ENCODE measurements at regions not wholly inside any gene's neighbourhood (a gene's known extent, or its start where the extent isn't known, plus 50 kb on each side); places are given as distances from the start of the nearest gene placed in this dataset.
A peak's percentile ranks its signal among the peaks of the same experiment; 100 is the strongest.

DNA sequence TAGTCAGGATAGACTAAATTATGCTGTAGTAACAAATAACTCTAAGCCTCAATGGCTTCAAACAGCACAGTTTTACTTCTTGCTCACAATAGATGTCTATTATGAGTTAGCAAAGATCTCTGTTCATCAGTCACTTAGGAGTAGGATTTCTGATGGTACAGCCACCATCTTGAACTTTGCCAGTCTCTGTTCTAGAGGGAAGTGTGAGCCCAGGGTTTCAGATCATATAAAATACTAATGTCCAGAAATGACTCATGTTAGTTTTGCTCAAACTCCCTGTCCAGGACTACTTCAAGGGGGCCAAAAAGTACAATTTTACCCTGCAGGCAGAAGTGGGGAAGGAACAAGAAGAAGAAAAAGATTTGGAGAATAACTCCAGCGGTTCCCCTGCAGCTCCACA is 77.1 kb upstream of the LSM6 start:
- intact Hi-C loops (cut with DNase I) = no loop called here
- no peaks in the 10 kb centered on the region for H3K36me3 ChIP-seq
- H3K27ac ChIP-seq = no peak overlapping the region
- no peak overlapping the region for H3K4me3 ChIP-seq (replicated peaks in 1 of 3)
- H3K27me3 ChIP-seq = no peaks in the 10 kb centered on the region
- TF ChIP-seq POLR2A (IDR thresholded peaks at IDR 0.05) = no peak
- TF ChIP-seq, protein P1, sequence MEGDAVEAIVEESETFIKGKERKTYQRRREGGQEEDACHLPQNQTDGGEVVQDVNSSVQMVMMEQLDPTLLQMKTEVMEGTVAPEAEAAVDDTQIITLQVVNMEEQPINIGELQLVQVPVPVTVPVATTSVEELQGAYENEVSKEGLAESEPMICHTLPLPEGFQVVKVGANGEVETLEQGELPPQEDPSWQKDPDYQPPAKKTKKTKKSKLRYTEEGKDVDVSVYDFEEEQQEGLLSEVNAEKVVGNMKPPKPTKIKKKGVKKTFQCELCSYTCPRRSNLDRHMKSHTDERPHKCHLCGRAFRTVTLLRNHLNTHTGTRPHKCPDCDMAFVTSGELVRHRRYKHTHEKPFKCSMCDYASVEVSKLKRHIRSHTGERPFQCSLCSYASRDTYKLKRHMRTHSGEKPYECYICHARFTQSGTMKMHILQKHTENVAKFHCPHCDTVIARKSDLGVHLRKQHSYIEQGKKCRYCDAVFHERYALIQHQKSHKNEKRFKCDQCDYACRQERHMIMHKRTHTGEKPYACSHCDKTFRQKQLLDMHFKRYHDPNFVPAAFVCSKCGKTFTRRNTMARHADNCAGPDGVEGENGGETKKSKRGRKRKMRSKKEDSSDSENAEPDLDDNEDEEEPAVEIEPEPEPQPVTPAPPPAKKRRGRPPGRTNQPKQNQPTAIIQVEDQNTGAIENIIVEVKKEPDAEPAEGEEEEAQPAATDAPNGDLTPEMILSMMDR (IDR thresholded peaks at IDR 0.05) = no peak
- 86 to 93% methylated on average over 1 of the region's 1 CpG for WGBS, 2 donors
- no peaks in the 10 kb centered on the region for H3K9me3 ChIP-seq
- DNase-seq = no peak
- no peaks in the 10 kb centered on the region for H3K4me1 ChIP-seq

GRCh38 chr4:146096371-146096770 is 79.1 kb upstream of the LSM6 start:
- no peaks in the 10 kb centered on the region for H3K4me1 ChIP-seq
- H3K27ac ChIP-seq = no peak overlapping the region
- H3K4me3 ChIP-seq (replicated peaks in 1 of 3) = no peak overlapping the region
- no peak for DNase-seq
- no peaks in the 10 kb centered on the region for H3K36me3 ChIP-seq
- H3K27me3 ChIP-seq = no peaks in the 10 kb centered on the region
- no peaks in the 10 kb centered on the region for H3K9me3 ChIP-seq
- 74 to 84% methylated on average over 2 of the region's 2 CpGs for WGBS, 2 donors
- TF ChIP-seq POLR2A (IDR thresholded peaks at IDR 0.05) = no peak
- TF ChIP-seq, protein P1 (IDR thresholded peaks at IDR 0.05) = no peak
- intact Hi-C loops (cut with DNase I) = no loop called here

DNA sequence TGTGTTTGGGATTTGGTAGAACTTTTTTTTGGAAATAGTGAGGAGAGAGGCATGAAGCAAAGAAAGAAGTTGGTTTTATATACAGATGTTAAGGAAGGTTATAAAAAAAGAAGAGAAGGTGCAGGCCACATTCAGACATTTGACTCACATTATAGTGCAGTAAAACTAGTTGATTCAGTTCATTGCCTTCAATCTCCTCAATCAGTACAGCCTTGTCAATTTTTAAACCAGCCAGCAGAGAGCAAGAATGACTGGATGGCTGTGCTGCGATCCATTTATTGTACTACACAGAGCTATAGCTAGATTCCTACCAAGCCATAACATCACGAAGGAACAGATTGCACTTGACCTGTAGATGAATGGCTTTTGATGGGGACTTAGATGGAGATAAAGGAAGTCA is 79.7 kb upstream of the LSM6 start:
- no peak for DNase-seq
- Histone ChIP-seq H3K4me3 (replicated peaks in 1 of 3) (no peak overlapping the region), H3K9me3 (no peaks in the 10 kb centered on the region), H3K36me3 (no peaks in the 10 kb centered on the region), H3K27ac (no peak overlapping the region), H3K27me3 (no peaks in the 10 kb centered on the region), H3K4me1 (no peaks in the 10 kb centered on the region)
- intact Hi-C loops (cut with DNase I) = no loop called here
- 89% methylated on average over 2 of the region's 2 CpGs for WGBS, 2 donors
- TF ChIP-seq, protein P1 (IDR thresholded peaks at IDR 0.05) = no peak
- no peak for TF ChIP-seq POLR2A (IDR thresholded peaks at IDR 0.05)

DNA sequence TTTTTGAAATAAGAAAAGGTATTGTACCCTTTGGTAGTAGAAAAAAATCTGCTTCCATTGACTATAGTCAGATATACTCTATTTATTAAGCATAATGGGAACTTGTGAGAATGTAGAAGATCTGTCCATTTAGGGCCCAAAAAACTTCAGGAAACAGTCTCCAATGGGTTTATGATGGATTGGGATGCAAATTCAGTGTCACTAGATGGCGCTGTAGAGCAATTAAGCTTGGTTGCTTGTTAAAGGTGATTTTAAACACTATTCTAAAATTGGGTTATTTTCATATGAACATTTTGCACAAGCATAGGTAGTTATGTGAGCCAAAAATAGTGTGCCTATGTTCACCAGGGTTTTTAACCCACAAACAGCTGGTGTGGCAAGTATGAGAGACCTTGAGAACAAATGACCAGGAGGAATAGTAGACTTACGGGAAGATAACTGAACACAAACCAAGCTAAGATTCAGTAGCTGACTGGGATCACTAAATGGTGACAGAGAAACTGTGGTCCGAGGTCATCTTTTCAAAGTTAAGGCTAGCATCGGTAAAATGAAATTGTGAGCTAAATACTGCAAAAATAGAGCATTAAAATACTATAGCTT is 80.3 kb upstream of the LSM6 start:
- no peak overlapping the region for H3K4me3 ChIP-seq (replicated peaks in 1 of 3)
- H3K9me3 ChIP-seq = no peaks in the 10 kb centered on the region
- peak; percentile 6 to 24 for DNase-seq
- no peaks in the 10 kb centered on the region for H3K27me3 ChIP-seq
- intact Hi-C loops (cut with DNase I) = no loop called here
- TF ChIP-seq, protein P1 (IDR thresholded peaks at IDR 0.05) = peak in 5 of 6 experiments; percentile 40 to 64 (median 50)
- TF ChIP-seq POLR2A (IDR thresholded peaks at IDR 0.05) = no peak
- H3K4me1 ChIP-seq = no peaks in the 10 kb centered on the region
- no peaks in the 10 kb centered on the region for H3K36me3 ChIP-seq
- WGBS, 2 donors = 55 to 57% methylated on average over 4 of the region's 4 CpGs
- no peak overlapping the region for H3K27ac ChIP-seq

DNA sequence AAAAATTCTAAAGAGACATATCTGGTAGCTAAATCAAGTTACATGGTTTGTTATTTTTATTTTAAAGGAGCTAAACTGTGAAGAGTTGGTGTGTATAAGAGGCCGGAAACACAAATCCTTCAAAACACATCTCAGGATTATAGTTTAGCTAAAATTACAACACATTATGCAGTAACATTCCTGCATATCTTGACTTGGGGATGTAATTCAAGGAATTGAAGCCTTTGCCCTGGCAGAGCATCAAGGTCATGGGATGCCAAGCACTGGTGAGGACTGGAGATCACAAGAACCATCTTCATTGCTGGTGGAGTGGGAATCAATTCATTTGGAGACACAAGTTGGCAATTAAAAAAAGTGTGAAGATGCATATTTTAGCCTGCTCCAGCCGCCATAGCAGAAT is 86.8 kb upstream of the LSM6 start:
- H3K4me3 ChIP-seq (replicated peaks in 1 of 3) = no peak overlapping the region
- H3K27ac ChIP-seq = no peak overlapping the region
- 92 to 94% methylated on average over 2 of the region's 2 CpGs for WGBS, 2 donors
- no peaks in the 10 kb centered on the region for H3K4me1 ChIP-seq
- H3K9me3 ChIP-seq = no peaks in the 10 kb centered on the region
- intact Hi-C loops (cut with DNase I) = no loop called here
- no peaks in the 10 kb centered on the region for H3K36me3 ChIP-seq
- TF ChIP-seq, protein P1 (IDR thresholded peaks at IDR 0.05) = no peak
- no peak for TF ChIP-seq POLR2A (IDR thresholded peaks at IDR 0.05)
- DNase-seq = no peak
- no peaks in the 10 kb centered on the region for H3K27me3 ChIP-seq
